Liver (tissue), 8 donors: ENCODE measurements at regions not wholly inside any gene's neighbourhood (a gene's known extent, or its start where the extent isn't known, plus 50 kb on each side); places are given as distances from the start of the nearest gene placed in this dataset.

Experiments used
- DNase-seq: peaks from one replicate; pipeline ENCODE4 v3.0.0-alpha.2; 2017; ENCODE audit warnings: low spot score
- H3K27ac ChIP-seq, 2 donors: one replicate each; pipeline ENCODE4 v1.7.0; 2013; ENCODE audit warnings: inconsistent platforms in 2 of 2, low read length in 2 of 2, control low read depth in 1 of 2, low read depth in 1 of 2, mild to moderate bottlenecking in 1 of 2
- H3K27me3 ChIP-seq, 4 donors: one replicate each; pipeline versions ENCODE4 v1.6.1 to v1.7.0; 2013; ENCODE audit warnings: low read length in 3 of 4, inconsistent platforms in 1 of 4, mild to moderate bottlenecking in 1 of 4, moderate library complexity in 1 of 4; ENCODE audit not compliant: control insufficient read depth in 4 of 4, insufficient read depth in 4 of 4
- H3K36me3 ChIP-seq, 4 donors: one replicate each; pipeline versions ENCODE4 v1.6.1 to v1.7.0; 2013; ENCODE audit warnings: low read length in 3 of 4, mild to moderate bottlenecking in 3 of 4, low read depth in 1 of 4, moderate library complexity in 1 of 4; ENCODE audit not compliant: control insufficient read depth in 4 of 4, insufficient read depth in 3 of 4
- H3K4me1 ChIP-seq, 4 donors: one replicate each; pipeline versions ENCODE4 v1.6.1 to v1.7.0; 2013; ENCODE audit warnings: low read length in 3 of 4, mild to moderate bottlenecking in 3 of 4, moderate library complexity in 1 of 4; ENCODE audit not compliant: control insufficient read depth in 4 of 4, insufficient read depth in 4 of 4
- H3K4me3 ChIP-seq, 3 donors: one replicate each; pipeline versions ENCODE4 v1.6.1 to v1.7.0; 2013; ENCODE audit warnings: low read length in 3 of 3, control low read depth in 1 of 3, low read depth in 1 of 3, mild to moderate bottlenecking in 1 of 3
- H3K9ac ChIP-seq, 2 donors: one replicate each; pipeline ENCODE4 v1.7.0; 2013; ENCODE audit warnings: low read length in 2 of 2, mild to moderate bottlenecking in 2 of 2, moderate library complexity in 2 of 2, control low read depth in 1 of 2, low read depth in 1 of 2
- H3K9me3 ChIP-seq, 4 donors: one replicate each; pipeline versions ENCODE4 v1.6.1 to v1.7.0; 2013; ENCODE audit warnings: low read length in 3 of 4; ENCODE audit not compliant: control insufficient read depth in 4 of 4
- ATF3 ChIP-seq: IDR thresholded peaks from 2 replicates; pipeline ENCODE4 v1.6.1; 2016; ENCODE audit warnings: antibody characterized with exemption
- CTCF ChIP-seq: fragments of 150-350 bp; IDR thresholded peaks from 2 replicates; pipeline ENCODE4 v1.5.1; 2017; ENCODE audit warnings: improper control_type of control experiment, low read depth, low read length; ENCODE audit not compliant: missing input control
- FOXA1 ChIP-seq: IDR thresholded peaks from 2 replicates; pipeline ENCODE4 v1.6.1; 2016; ENCODE audit warnings: antibody characterized with exemption
- FOXA2 ChIP-seq: IDR thresholded peaks from 2 replicates; pipeline ENCODE4 v1.6.1; 2016; ENCODE audit warnings: antibody characterized with exemption
- GABPA ChIP-seq, 2 donors: IDR thresholded peaks in 1 of 2; conservative IDR thresholded peaks in 1 of 2; 2 replicates each; pipeline ENCODE4 v1.6.1; 2016; ENCODE audit warnings: antibody characterized with exemption in 2 of 2, mild to moderate bottlenecking in 1 of 2, moderate library complexity in 1 of 2
- HNF4A ChIP-seq, 2 donors: conservative IDR thresholded peaks; 2 replicates each; pipeline ENCODE4 v1.6.1; 2016; ENCODE audit warnings: antibody characterized with exemption in 2 of 2, mild to moderate bottlenecking in 2 of 2
- HNF4G ChIP-seq: IDR thresholded peaks from 2 replicates; pipeline ENCODE4 v1.6.1; 2016; ENCODE audit warnings: antibody characterized with exemption
- JUND ChIP-seq, 2 donors: IDR thresholded peaks; 2 replicates each; pipeline ENCODE4 v1.6.1; 2016; ENCODE audit warnings: antibody characterized with exemption in 2 of 2
- MAX ChIP-seq: IDR thresholded peaks from 2 replicates; pipeline ENCODE4 v1.6.1; 2016; ENCODE audit warnings: antibody characterized with exemption
- NR2F2 ChIP-seq: IDR thresholded peaks from 2 replicates; pipeline ENCODE4 v1.6.1; 2016; ENCODE audit warnings: antibody characterized with exemption
- RAD21 ChIP-seq, 2 donors: IDR thresholded peaks; 2 replicates each; pipeline ENCODE4 v1.6.1; 2016; ENCODE audit warnings: antibody characterized with exemption in 2 of 2, mild to moderate bottlenecking in 2 of 2
- REST ChIP-seq: IDR thresholded peaks from 2 replicates; pipeline ENCODE4 v1.6.1; 2016; ENCODE audit warnings: antibody characterized with exemption, mild to moderate bottlenecking
- TAF1 ChIP-seq: conservative IDR thresholded peaks from 2 replicates; pipeline ENCODE4 v1.6.1; 2016; ENCODE audit warnings: antibody characterized with exemption, mild to moderate bottlenecking
- YY1 ChIP-seq: IDR thresholded peaks from 2 replicates; pipeline ENCODE4 v1.6.1; 2016; ENCODE audit warnings: antibody characterized with exemption, mild to moderate bottlenecking
- ZBTB33 ChIP-seq: IDR thresholded peaks from 2 replicates; pipeline ENCODE4 v1.6.1; 2016; ENCODE audit warnings: antibody characterized with exemption
- WGBS: extraction: QIAGEN DNeasy Blood & Tissue Kit; methylation state at CpG from one replicate; pipeline ENCODE4 v1.1.7; 2013; 5-methylcytosine and 5-hydroxymethylcytosine counted together
- donor health status: healthy.
- donor health status: healthy.
- donor health status: healthy.
- donor health status: healthy.
- donor health status: healthy.

- no peaks in the 10 kb centered on the region for H3K4me1 ChIP-seq
- DNase-seq: no peak
- 61% methylated on average over 4 of the region's 4 CpGs for WGBS
- H3K4me3 ChIP-seq: no peak overlapping the region
- H3K9me3 ChIP-seq: no peaks in the 10 kb centered on the region
- no peaks in the 10 kb centered on the region for H3K36me3 ChIP-seq
- H3K27me3 ChIP-seq: peaks cover 0 to 3% (median 0%) of the 10 kb centered on the region in 4 donors
- H3K9ac ChIP-seq: no peak overlapping the region
- no peak overlapping the region for H3K27ac ChIP-seq
- TF ChIP-seq JUND (IDR thresholded peaks at IDR 0.05) (no peak), ZBTB33 (no peak), GABPA (IDR thresholded peaks at IDR 0.05 in 1 of 2, conservative IDR thresholded peaks at IDR 0.05 in 1 of 2) (no peak), HNF4A (conservative IDR thresholded peaks at IDR 0.05) (no peak), ATF3 (no peak), CTCF (no peak)
Measured at GRCh38 chr5:3660630-3661029, 65.0 kb downstream of the IRX1 start.

- peaks cover 0 to 3% (median 0%) of the 10 kb centered on the region in 4 donors for H3K27me3 ChIP-seq
- no peak overlapping the region for H3K9ac ChIP-seq
- no peaks in the 10 kb centered on the region for H3K4me1 ChIP-seq
- 38% methylated on average over 4 of the region's 4 CpGs for WGBS
- H3K4me3 ChIP-seq: no peak overlapping the region
- TF ChIP-seq REST: no peak
- no peak for TF ChIP-seq TAF1
- no peak for TF ChIP-seq FOXA1
- TF ChIP-seq HNF4A (conservative IDR thresholded peaks at IDR 0.05): no peak
- TF ChIP-seq YY1: no peak
- no peak for TF ChIP-seq NR2F2
- TF ChIP-seq MAX: no peak
- no peak for TF ChIP-seq JUND (IDR thresholded peaks at IDR 0.05)
- no peak for TF ChIP-seq GABPA (IDR thresholded peaks at IDR 0.05 in 1 of 2, conservative IDR thresholded peaks at IDR 0.05 in 1 of 2)
- TF ChIP-seq ATF3: no peak
- no peak for TF ChIP-seq CTCF
- no peak for TF ChIP-seq ZBTB33
- TF ChIP-seq HNF4G: no peak
- no peak for TF ChIP-seq RAD21 (IDR thresholded peaks at IDR 0.05)
- TF ChIP-seq FOXA2: no peak
- H3K36me3 ChIP-seq: no peaks in the 10 kb centered on the region
- H3K9me3 ChIP-seq: no peaks in the 10 kb centered on the region
- DNase-seq: no peak
- H3K27ac ChIP-seq: no peak overlapping the region
Measured at GRCh38 chr5:3661755-3662296, 66.2 kb downstream of the IRX1 start.
